HG02938 (cell line): ENCODE measurements at regions not wholly inside any gene's neighbourhood (a gene's known extent, or its start where the extent isn't known, plus 50 kb on each side); places are given as distances from the start of the nearest gene placed in this dataset.

Source experiments
- ATAC-seq: cut with Tn5 transposase; IDR thresholded peaks from one replicate; pipeline ENCODE4 v1.9.1; 2021; ENCODE audit warnings: mild to moderate bottlenecking, moderate library complexity; ENCODE audit not compliant: unreplicated experiment

DNA sequence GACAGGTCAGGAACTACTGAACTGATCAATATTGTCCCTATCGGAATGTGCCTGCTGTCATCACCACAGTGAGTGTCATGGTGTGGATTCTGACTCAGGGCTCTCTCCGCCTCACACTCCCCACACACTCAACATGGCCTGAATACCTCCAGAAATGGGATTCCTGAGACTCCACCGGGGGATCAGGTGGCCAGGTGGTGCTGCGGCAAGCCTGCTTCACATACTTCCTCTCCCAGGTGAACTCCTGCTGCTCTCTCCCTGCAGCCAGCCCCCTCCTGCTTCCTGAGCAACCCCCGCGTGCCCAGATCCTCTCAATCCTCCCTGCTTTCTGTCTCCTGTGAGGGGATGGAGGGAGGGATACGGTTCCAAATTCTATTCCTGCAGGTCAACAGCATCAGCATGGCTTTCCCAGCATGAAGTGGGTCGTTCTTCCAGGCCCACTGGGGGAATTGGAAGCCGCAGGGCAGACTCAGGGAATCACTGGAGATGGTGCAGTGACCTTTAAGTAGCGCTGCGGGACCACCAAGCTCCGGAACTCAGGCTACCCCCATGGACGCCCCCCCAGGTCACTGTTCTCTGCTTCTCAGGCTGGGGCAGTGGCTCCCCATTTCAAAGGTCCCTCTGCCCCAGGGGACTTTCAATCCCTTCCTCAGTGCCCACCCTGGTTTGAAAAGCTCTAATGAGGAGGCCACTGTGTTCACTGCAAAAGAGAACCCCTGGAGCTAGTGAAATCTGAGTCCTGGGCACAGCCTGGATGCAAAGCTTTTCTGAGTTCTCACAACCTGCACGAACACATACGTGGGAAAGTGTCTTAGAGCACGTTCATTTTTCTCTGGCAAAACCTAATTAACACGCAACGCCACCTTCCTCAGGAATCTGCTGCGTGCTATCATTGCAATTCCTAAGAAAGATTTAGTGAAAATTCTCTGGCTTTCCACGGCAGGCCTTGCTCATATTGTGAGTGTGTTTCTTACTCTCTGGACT is 168.4 kb downstream of the ZFP36L2 start:
- no peak for ATAC-seq

GRCh38 chr2:43057026-43057741 is 169.2 kb downstream of the ZFP36L2 start:
- ATAC-seq = no peak

DNA sequence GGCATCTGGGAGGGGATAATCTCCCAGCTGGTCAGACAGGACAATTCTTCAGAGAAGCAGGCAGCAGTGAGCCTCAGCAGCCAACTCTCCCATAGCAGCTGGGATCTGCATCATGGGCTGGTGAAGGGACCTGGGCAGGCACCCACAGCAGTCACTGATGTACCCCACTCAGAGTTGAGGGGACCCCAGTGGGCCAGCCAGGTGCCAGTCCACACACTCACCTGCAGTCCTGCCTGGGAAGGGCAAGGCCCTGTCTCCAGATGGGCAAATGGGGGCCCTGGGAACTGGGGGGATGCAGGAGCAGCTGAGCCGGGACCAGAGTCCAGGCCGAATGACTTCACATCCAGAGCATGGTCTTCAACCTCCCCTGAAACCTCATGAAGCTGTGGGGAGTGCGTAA is 170.4 kb downstream of the ZFP36L2 start:
- no peak for ATAC-seq

DNA sequence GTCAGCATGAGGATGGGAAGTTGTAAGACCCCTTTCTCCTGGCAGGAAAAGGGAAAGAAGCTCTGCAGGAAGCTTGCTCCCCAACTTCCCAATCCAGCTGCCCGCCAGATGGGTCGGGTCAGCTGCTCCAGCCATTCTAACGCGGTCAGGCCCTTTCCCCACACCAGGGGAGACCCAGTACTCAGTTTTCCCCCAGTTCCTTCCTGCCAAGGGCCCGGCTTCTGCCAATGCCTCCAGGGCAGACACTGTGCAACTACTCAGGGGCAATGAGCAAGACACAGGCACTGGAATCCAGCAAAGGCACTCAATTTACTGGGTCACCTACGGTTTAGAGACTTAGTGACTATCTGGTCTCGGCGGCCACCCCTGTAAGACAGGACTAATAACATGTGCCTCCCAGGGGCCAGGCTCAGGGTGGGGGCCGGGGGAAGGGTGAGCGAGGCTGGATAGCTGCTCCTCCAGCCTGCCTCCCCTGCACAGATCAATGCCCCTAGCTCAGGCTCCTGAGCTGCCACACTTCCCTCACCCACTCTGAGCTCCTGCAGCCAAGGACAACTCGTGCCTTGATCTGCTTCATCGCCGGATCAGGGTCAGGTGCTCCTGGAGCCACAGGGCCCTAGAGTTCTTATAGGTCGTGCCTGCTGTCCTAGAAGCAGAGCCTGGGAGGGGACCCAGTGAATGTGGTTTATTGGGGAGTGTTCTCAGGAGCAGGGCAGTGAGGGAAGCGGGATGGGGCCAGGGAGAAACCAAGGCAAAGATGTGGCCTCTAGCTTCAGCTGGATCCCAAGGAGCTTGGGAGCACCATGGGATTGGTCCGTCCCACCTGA is 171.1 kb downstream of the ZFP36L2 start:
- ATAC-seq = no peak

GRCh38 chr2:43054367-43054766 is 172.0 kb downstream of the ZFP36L2 start:
- no peak for ATAC-seq

GRCh38 chr2:43052944-43053306 is 173.5 kb downstream of the ZFP36L2 start:
- ATAC-seq = no peak

- no peak for ATAC-seq
Measured at GRCh38 chr2:43052204-43052943, 174.0 kb downstream of the ZFP36L2 start.

- no peak for ATAC-seq
Measured at GRCh38 chr2:43051338-43051737, 175.1 kb downstream of the ZFP36L2 start.

GRCh38 chr2:43050866-43051265 is 175.5 kb downstream of the ZFP36L2 start:
- ATAC-seq = no peak

- ATAC-seq = no peak
Measured at GRCh38 chr2:43049836-43050801, 176.3 kb downstream of the ZFP36L2 start.

- no peak for ATAC-seq
Measured at GRCh38 chr2:43047187-43047780, 179.1 kb downstream of the ZFP36L2 start.

- no peak for ATAC-seq
Measured at GRCh38 chr2:43045866-43046265, 180.5 kb downstream of the ZFP36L2 start.

DNA sequence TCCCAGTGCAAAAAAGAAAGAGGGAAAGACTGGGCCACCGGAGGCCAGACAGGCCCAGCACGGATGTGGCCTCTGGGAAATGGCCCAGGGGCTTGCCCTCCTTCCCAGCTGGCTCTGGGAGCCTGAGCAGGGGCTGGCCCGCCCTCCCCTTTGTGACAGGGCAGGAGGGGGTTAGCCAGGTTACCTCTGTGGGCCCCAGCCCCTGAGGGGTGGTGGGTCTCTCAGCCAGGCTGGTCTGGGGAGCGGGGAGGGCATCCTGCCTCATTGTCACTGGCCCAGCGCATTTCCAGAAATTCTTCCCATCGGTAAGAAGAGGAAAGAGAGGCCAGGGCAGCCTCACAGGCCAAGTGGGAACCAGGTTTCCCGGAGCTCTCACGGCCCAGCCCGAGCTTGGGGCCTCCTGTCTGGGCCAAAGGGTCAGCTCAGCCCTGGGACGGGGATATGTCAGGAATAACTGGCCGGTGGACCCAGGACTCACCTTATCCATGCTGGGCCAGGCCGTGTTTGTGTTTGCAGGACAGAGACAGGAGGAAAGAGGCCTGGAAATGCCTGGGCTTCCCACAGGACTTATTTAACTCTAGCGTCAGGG is 182.2 kb downstream of the ZFP36L2 start:
- ATAC-seq = no peak

- ATAC-seq = no peak
Measured at GRCh38 chr2:43043553-43043870, 182.9 kb downstream of the ZFP36L2 start.

DNA sequence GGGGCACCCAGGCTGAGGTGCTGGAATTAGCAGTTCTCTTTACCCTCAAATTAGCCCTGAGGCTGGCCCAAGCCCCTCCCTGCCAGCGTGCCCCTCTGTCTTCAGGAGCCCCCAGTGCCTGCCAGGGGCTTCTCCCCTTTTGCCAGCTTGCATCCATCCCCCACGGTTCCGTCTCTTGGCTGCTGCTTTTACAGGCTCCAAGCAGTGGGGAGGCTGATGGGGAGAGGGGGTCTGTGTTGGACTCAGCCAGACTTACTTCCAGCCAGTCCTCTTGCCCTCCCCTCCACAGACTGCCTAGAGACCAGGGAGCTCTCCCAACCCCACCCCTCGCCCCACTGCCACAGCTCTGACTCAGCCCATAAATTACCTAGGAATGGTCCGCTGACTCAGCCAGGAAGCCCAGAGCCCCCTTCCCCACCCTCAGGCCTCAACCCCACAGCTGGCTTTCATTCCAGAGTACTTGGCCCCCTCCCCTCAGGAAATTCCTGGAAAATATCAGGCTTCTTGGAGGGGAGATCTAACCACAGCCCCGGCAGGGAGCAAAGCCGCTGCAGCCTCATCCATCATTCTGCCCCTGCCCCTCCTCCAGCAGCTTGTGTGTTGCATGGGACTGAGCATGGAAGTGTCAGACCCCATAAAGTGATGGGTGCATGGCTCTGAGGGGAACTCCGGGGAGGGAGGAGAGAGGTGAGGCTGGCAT is 184.6 kb downstream of the ZFP36L2 start:
- no peak for ATAC-seq

GRCh38 chr2:43041173-43041591 is 185.2 kb downstream of the ZFP36L2 start:
- no peak for ATAC-seq

DNA sequence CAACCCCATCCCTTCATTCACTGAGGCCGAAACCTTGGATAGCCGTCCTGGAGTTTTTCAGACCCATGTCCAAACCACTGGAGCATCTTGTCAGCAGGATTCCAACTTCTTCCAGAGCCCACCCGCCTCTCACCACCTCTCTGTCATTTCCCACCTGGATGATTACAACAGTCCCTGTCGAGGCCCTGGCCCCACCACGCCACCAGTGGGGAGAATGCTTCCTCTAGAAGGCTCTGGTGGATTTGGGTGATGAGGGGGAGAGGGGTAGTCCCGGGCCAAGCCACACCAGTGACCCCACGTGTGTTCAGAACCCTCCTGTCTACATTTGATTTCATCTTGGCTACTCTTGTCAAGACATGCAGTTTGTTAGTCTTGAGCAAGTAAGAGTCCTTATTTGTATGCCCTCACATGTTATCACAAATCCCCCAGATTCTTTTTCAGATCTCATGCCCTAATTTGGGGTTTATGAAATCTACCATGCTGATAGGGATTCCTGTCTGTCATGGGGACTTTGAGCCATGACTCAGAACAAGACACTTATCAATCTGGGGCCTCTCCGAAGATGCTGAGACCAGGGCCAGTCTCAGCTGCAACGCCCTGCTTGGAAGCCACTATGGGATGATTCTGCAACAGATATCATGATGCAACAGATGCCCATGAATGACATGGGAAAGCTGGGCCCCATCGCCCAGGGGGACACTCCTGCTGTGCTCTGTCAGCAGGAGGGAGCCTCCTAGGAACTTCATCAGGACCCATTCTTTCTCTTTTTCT is 186.1 kb downstream of the ZFP36L2 start:
- no peak for ATAC-seq
